ENCODE measurements at regions not wholly inside any gene's neighbourhood (a gene's known extent, or its start where the extent isn't known, plus 50 kb on each side); places are given as distances from the start of the nearest gene placed in this dataset.

- TF ChIP-seq CTCF (IDR thresholded peaks at IDR 0.05; ENCODE audit: insufficient read depth, low read length) (no peak), POLR2AphosphoS5 (IDR thresholded peaks at IDR 0.05; ENCODE audit: low read depth) (no peak), REST (IDR thresholded peaks at IDR 0.05; ENCODE audit: insufficient replicate concordance, low read depth) (no peak)
These were observed 242.4 kb upstream of the FKBP1C start for GRCh38 chr6:62968834-62969233.
